T-helper 1 cell (primary cell): ENCODE measurements at regions not wholly inside any gene's neighbourhood (a gene's known extent, or its start where the extent isn't known, plus 50 kb on each side); places are given as distances from the start of the nearest gene placed in this dataset.
"Not testable (repeated sequence)": the region's sequence is repeated elsewhere in the genome, so short reads cannot be mapped to it uniquely, and the experiment has no call there.

Source experiments
- DNase-seq, 5 donors: peaks; one replicate each; pipeline ENCODE4 v3.0.0-alpha.2; 2012 to 2020

GRCh38 chr15:96180087-96180748, 150.3 kb upstream of the NR2F2 start:
- DNase-seq: peak in 1 of 5 donors; percentile 12

DNA sequence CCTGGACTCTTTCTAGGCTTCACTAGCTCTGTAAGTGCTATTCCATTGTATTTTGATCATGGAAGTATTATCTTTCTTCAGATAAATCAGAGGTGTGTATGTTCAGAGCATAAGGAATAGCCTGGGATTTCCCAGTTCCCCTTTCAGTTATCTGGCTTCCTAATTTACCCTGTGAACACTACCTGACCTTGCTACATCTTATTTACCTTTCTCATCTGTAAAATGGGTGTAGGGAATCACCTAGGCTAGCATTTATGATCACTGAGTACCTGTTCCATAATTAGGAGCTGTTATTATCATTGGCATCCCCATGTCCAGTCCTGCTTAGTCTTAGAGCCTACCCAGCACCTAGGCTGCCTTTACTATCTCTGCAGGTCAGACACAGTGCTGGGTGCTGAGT, 149.3 kb upstream of the NR2F2 start:
- DNase-seq: no peak

GRCh38 chr15:96181873-96182301, 148.6 kb upstream of the NR2F2 start:
- DNase-seq: no peak

DNA sequence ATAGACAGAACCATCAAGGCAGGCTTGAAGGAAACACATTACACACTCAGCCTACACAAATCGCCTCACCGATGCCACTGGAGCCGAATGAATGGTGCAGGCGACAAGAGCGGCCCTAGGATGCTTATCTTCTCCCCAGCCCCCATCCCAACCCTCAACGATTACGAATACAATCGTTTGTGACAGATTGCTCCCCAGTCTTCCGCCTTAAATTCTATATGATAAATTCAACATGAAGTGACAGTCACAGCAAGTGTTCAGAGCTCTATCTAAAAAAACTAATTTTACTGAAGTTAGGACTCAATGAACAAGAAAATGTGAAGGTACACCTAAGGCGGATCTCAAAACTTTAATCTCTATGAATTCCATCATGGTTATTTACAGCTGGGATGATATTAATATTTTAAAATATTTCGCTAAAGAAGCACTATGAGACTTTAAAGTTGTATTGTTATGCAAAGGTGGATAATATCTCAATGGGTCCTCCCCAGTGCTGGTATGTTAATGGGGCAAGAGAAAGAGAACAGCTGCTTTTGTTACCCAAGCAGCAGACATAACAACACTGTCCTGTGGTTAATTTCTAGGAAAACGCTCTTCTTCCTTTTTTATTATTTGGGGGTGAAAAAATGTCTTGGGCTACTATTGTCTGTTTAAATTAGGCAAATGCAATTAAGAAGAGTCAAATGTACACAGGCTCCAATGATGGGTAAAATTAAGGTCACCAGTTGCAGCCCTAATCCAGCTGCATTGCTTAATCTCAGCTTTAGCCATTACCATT, 147.6 kb upstream of the NR2F2 start:
- no peak for DNase-seq

DNA sequence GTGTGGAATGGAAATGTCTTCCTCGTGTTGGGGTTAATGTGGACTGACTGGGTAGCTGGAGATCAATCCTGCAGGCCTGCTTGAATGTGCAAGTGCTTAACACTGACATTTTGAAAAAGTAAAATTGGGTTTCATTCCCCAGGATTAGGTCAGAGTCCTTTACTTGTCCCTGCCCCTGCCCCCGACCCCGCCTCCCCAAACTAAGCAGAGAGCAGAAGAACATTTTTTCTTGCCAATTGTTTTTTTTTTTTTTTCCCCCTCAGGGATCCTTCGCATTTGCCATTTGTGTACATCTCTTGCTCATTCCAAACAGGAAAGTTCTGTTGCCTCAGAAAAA, 147.0 kb upstream of the NR2F2 start:
- DNase-seq: no peak

- DNase-seq: no peak
These were observed 146.6 kb upstream of the NR2F2 start for GRCh38 chr15:96183867-96184266.

DNA sequence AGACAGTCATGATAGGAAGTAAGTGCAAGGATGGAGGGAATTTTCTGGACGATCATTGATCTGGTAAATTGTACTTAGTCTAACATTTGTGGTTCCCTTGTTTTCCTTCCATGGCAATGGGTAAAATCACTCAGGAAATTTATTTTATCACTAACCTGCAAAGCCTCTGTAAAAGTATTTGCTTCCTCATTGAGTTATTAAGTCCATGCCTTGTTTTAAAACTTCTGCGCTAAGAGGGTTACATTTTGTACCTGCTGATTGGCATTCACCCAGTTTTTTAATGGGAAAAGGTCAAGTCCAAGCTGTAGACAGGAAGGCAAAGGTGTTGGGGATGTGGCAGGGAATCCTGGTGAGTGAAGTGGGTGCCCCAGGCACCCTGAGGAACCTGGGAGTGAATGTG, 146.2 kb upstream of the NR2F2 start:
- no peak for DNase-seq

DNA sequence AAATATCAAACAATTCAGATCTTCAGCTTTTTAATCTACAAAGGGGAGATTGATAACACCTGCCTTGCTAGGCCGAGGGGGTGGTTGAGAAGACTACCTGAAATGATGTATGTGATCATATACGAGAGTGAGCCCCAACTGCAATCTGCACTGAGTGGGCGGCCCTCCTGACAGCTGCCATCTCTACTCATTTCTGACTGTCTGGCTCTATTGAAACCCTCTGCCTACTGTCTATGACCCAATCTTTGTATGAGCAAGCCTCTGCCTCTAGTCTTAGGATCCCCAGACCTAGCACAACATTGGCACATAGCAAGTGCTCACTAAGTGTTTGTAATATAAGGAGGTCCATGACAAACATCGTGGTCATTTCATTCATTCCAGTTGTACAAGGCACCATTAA, 144.4 kb upstream of the NR2F2 start:
- DNase-seq: no peak

- DNase-seq: no peak
These were observed 142.9 kb upstream of the NR2F2 start for GRCh38 chr15:96187341-96188305.

GRCh38 chr15:96197721-96198120, 132.8 kb upstream of the NR2F2 start:
- no peak for DNase-seq

- no peak for DNase-seq
These were observed 131.4 kb upstream of the NR2F2 start for GRCh38 chr15:96199111-96199510.

GRCh38 chr15:96200357-96200967, 130.0 kb upstream of the NR2F2 start:
- no peak for DNase-seq

DNA sequence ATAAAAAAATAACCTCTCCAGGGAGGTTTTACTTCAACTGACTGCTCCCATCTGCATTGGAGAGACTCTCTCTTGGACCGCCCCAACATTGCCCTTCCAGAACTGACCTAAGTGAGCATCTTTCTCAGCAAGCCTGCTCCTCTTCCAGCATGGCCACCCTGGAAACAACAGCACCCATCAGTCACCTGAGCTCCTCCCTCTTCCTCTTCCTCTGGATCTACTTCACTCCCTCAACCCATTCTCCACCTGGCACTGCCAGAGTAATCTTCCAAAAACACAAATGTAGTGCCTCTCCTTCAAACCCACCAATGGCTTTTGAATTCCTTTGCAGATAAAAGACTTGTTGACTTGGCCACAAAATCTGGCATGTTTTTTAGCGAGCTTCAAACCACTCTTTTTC, 128.8 kb upstream of the NR2F2 start:
- no peak for DNase-seq

- DNase-seq: not testable (repeated sequence)
These were observed 124.9 kb upstream of the NR2F2 start for GRCh38 chr15:96205588-96205987.

DNA sequence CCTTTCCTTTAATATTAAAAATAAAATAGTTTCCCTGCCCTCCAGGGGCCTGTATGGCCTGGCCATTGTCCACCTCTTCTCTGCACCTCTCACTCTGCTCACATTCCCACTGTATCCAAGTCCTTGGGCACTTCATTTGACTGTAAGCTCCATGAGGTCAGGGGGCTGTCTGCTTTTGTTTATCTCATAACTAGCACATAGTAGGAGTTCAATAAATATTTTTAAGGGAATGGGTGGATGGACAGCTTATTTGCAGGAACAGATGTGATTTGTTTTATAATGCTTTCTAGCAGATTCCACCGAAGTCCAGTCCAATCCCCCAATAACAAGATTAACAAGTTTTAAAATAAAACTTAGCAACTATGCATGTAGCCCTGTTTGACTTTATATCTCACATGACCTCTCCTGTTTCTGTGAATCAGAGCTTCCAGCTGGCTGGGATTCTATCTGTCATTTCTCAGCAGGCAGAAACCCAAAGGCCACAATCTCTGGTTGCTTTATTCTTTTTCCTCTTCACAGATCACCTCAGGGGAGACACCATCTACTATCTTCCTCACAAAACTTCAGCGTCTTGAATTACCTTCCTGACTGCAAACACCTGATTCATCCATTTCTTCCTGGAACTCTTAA, 123.0 kb upstream of the NR2F2 start:
- DNase-seq: no peak

- DNase-seq: no peak
These were observed 121.2 kb upstream of the NR2F2 start for GRCh38 chr15:96209285-96209735.

DNA sequence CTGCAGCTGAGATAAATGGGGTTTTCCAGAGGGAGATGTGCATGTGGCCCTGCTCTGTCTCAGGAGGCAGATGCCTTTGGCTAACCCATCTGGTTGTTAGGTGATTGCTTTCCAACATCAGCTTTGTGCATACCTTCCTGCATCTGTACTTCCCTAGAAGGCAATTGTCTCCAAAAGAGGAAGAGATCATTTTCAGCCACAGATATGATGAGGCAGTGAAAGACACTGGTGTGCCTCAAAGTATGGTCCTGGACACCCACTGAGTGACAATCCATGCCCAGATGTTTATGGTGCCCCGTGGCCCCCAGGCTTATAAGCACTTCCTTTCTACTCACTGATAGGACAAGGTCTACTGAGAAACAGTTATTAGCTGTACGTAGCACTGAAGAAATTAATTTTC, 117.5 kb upstream of the NR2F2 start:
- no peak for DNase-seq

DNA sequence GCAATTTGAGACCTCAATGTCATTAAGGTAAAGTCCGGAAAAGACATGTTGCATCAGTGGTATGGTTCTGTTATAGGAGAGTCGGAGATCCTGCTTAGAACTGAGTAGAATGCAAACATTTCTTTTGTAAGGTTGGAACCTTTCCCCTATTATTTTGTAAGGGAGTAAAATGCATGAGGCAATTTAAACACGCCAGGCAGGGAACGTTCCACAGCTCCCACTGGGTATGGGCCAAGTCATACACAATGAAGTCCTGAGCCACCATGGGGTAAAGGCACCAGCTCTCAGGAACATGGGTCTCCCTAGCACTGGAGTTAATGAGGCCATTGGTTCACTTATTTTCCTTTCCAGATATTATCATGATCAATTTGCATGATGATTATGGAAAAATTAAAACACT, 116.6 kb upstream of the NR2F2 start:
- DNase-seq: no peak

DNA sequence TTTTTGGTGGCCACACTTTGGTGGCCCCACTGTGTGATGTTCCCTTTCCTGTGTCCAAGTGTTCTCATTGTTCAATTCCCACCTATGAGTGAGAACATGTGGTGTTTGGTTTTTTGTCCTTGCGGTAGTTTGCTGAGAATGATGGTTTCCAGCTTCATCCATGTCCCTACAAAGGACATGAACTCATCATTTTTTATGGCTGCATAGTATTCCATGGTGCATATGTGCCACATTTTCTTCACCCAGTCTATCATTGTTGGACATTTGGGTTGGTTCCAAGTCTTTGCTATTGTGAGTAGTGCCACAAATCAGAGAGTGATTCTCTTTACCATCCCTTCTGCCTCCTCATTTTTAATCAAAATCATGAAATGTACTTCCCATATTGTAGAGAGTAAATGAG, 114.0 kb upstream of the NR2F2 start:
- not testable (repeated sequence) for DNase-seq

GRCh38 chr15:96217983-96218382, 112.5 kb upstream of the NR2F2 start:
- DNase-seq: no peak

- DNase-seq: no peak
These were observed 111.7 kb upstream of the NR2F2 start for GRCh38 chr15:96218623-96219455.
